K562 (cell line): ENCODE measurements at regions not wholly inside any gene's neighbourhood (a gene's known extent, or its start where the extent isn't known, plus 50 kb on each side); places are given as distances from the start of the nearest gene placed in this dataset.

ENCODE experiments used
- ATAC-seq: fragments of 200-7000 bp; cut with Tn5 transposase; 3 replicates; pipeline ENCODE4 v1.9.1; 2020; ENCODE audit warnings: moderate library complexity
- BruUV-seq: library from RNA; stranded (reverse); fragments of 400-500 nt; replicated peaks from 2 replicates; lab custom pipeline; 2021; lab: Mats Ljungman, UMichigan
- CTCF ChIA-PET: fragments of 300-600 bp; formaldehyde crosslinking; extraction: SDS; loops from one replicate; lab custom pipeline; 2021; ENCODE audit warnings: low intra/inter-chr PET ratio; lab: Yijun Ruan, JAX
- POLR2A ChIA-PET: fragments of 300-600, 350-650 bp; sonication (Branson Sonifier 250); formaldehyde crosslinking; extraction: SDS; loops from one replicate; lab custom pipeline; 2021; ENCODE audit warnings: antibody characterized with exemption, inconsistent platforms; lab: Yijun Ruan, JAX
- DNase-seq, 4 experiments: peaks; one replicate each; pipeline versions ENCODE4 v3.0.0 to v3.0.0-alpha.2; 2011 to 2018; ENCODE audit warnings: low spot score in 3 of 4, mixed read lengths in 3 of 4; ENCODE audit errors: extremely low read depth in 1 of 4
- FAIRE-seq: peaks from 2 replicates; lab custom pipeline; 2011; peaks lifted over from hg19 to GRCh38; lab: Jason Lieb, UNC
- H2AFZ ChIP-seq: 2 replicates; pipeline ENCODE4 v1.6.0; 2011; ENCODE audit warnings: low read depth, low read length, control low read depth, inconsistent platforms
- H3K27ac ChIP-seq: fragments of 200-600 bp; 3 replicates; pipeline ENCODE4 v1.8.0; 2011; ENCODE audit warnings: low read depth, mild to moderate bottlenecking, control low read depth, inconsistent platforms, low read length, moderate library complexity, mixed read lengths; ENCODE audit errors: extremely low read depth
- H3K27me3 ChIP-seq, 2 experiments: fragments of 300-600 bp in 1 of 2; 2 replicates in 1 of 2; 3 replicates in 1 of 2; pipeline versions ENCODE4 v1.6.0 to v1.8.0; 2011; ENCODE audit warnings: inconsistent platforms in 2 of 2, low read length in 2 of 2, mild to moderate bottlenecking in 1 of 2, mixed read lengths in 1 of 2, moderate library complexity in 1 of 2; ENCODE audit not compliant: control insufficient read depth in 2 of 2, insufficient read depth in 2 of 2
- H3K36me3 ChIP-seq: fragments of 300-600 bp; 3 replicates; pipeline ENCODE4 v1.8.0; 2011; ENCODE audit warnings: mild to moderate bottlenecking, low read length, inconsistent platforms; ENCODE audit not compliant: control insufficient read depth, insufficient read depth
- H3K4me1 ChIP-seq, 2 experiments: fragments of 200-600 bp in 1 of 2; replicated peaks in 1 of 2; 2 replicates in 1 of 2; 3 replicates in 1 of 2; pipeline versions ENCODE4 v1.5.1 to v1.8.0; 2011; ENCODE audit warnings: inconsistent platforms in 2 of 2, low read length in 2 of 2, mild to moderate bottlenecking in 1 of 2, mixed read lengths in 1 of 2, moderate library complexity in 1 of 2; ENCODE audit not compliant: control insufficient read depth in 2 of 2, insufficient read depth in 2 of 2
- H3K4me2 ChIP-seq: 2 replicates; pipeline ENCODE4 v1.6.1; 2011; ENCODE audit warnings: low read length, control low read depth, inconsistent platforms, mixed read lengths; ENCODE audit not compliant: insufficient read depth
- H3K4me3 ChIP-seq: fragments of 200-600 bp; sonication (generic), shearing (Covaris generic); 2 replicates; pipeline ENCODE4 v1.5.1; 2016; ENCODE audit warnings: control low read depth, inconsistent platforms
- H3K79me2 ChIP-seq: fragments of 200-600 bp; 3 replicates; pipeline ENCODE4 v1.8.0; 2011; ENCODE audit warnings: low read length, inconsistent platforms; ENCODE audit not compliant: control insufficient read depth, insufficient read depth
- H3K9ac ChIP-seq, 2 experiments: 2 replicates each; pipeline versions ENCODE4 v1.6.0 to v1.6.1; 2011; ENCODE audit warnings: low read depth in 2 of 2, low read length in 2 of 2, control low read depth in 1 of 2, inconsistent platforms in 1 of 2, mild to moderate bottlenecking in 1 of 2, mixed read lengths in 1 of 2; ENCODE audit not compliant: insufficient read depth in 1 of 2
- H3K9me1 ChIP-seq: one replicate; pipeline ENCODE4 v1.6.0; 2011; ENCODE audit warnings: inconsistent platforms, mild to moderate bottlenecking, low read length, moderate library complexity; ENCODE audit not compliant: control insufficient read depth, insufficient read depth
- H3K9me3 ChIP-seq: replicated peaks from 2 replicates; pipeline ENCODE4 v1.5.1; 2011; ENCODE audit warnings: low read depth, low read length, inconsistent platforms; ENCODE audit not compliant: control insufficient read depth, insufficient read depth
- H4K20me1 ChIP-seq: replicated peaks from 2 replicates; pipeline ENCODE4 v1.6.1; 2011; ENCODE audit warnings: low read length, inconsistent platforms, mixed read lengths; ENCODE audit not compliant: control insufficient read depth, insufficient read depth
- HMGN3 ChIP-seq: IDR thresholded peaks from 2 replicates; pipeline ENCODE4 v1.6.1; 2011; ENCODE audit warnings: borderline replicate concordance, low read depth, mild to moderate bottlenecking, mixed read lengths, low read length; ENCODE audit not compliant: insufficient read length; ENCODE audit errors: extremely low read depth
- ILF3 ChIP-seq: fragments of 450-650 bp; IDR thresholded peaks from 2 replicates; pipeline ENCODE4 v1.6.1; 2018; ENCODE audit warnings: antibody characterized with exemption, mild to moderate bottlenecking, moderate library complexity, borderline replicate concordance
- KLF16 ChIP-seq: IDR thresholded peaks from 2 replicates; pipeline ENCODE4 v1.6.1; 2016; ENCODE audit warnings: antibody characterized with exemption
- L3MBTL2 ChIP-seq: fragments of 450-650 bp; IDR thresholded peaks from 2 replicates; pipeline ENCODE4 v1.6.1; 2016; ENCODE audit warnings: mild to moderate bottlenecking, moderate library complexity
- SMARCA5 ChIP-seq: fragments of 450-650 bp; IDR thresholded peaks from 2 replicates; pipeline ENCODE4 v1.6.1; 2016
- TEAD2 ChIP-seq: fragments of 450-650 bp; IDR thresholded peaks from 2 replicates; pipeline ENCODE4 v1.6.1; 2016; ENCODE audit warnings: missing genetic modification characterization, control low read depth, missing compliant biosample characterization
- U2AF2 ChIP-seq: fragments of 200-400 bp; formaldehyde crosslinking; optimal IDR thresholded peaks from 2 replicates; pipeline ENCODE3; 2017; ENCODE audit warnings: low read depth, mild to moderate bottlenecking, low read length
- USF2 ChIP-seq: sonication (generic); formaldehyde crosslinking; IDR thresholded peaks from 2 replicates; pipeline ENCODE4 v1.5.0; 2020; ENCODE audit warnings: missing genetic modification reagents
- ZBED1 ChIP-seq: IDR thresholded peaks from 2 replicates; pipeline ENCODE4 v1.6.1; 2014
- ZNF165 ChIP-seq: fragments of 250-450 bp; sonication (Bioruptor Pico); IDR thresholded peaks from 2 replicates; pipeline ENCODE4 v1.4.0; 2020; ENCODE audit warnings: borderline replicate concordance
- ZNF717 ChIP-seq: fragments of 250-450 bp; sonication (Bioruptor Pico); IDR thresholded peaks from 2 replicates; pipeline ENCODE4 v1.5.0; 2021
- WGBS: fragments of 100-300 bp; shearing (Covaris generic); methylation state at CpG from one replicate; pipeline ENCODE4 v1.1.6; 2016; ENCODE audit warnings: low coverage, mixed read lengths; ENCODE audit not compliant: insufficient coverage; ENCODE audit errors: missing lambda C conversion rate; 5-methylcytosine and 5-hydroxymethylcytosine counted together
- in situ Hi-C: fragments of 300-500 bp; cut with MboI; formaldehyde crosslinking; loops from 4 replicates; pipeline ENCODE4 v1.15.0; 2018; ENCODE audit warnings: inconsistent platforms, mixed read lengths
- intact Hi-C: fragments of 100-400 bp; cut with micrococcal nuclease; formaldehyde crosslinking; loops from 2 replicates; pipeline ENCODE4 v1.14.2; 2022

GRCh38 chr9:84445737-84446136 is 105.2 kb upstream of the SLC28A3 start:
- no TSS peak for BruUV-seq
- WGBS, result 0% methylated on average over 3 of the region's 5 CpGs
- H3K79me2 ChIP-seq, result no peaks in the 10 kb centered on the region
- no peak for DNase-seq
- H3K4me3 ChIP-seq, result no peak overlapping the region
- no peak for ATAC-seq
- in situ Hi-C loops, result no loop called here
- no peak overlapping the region for H3K4me2 ChIP-seq
- no peak for TF ChIP-seq U2AF2
- TF ChIP-seq ZBED1, result no peak
- TF ChIP-seq USF2, result no peak
- no peak for TF ChIP-seq TEAD2
- TF ChIP-seq SMARCA5, result no peak
- no peak for TF ChIP-seq ZNF717
- no peak for TF ChIP-seq KLF16
- no peak for TF ChIP-seq ILF3
- TF ChIP-seq HMGN3, result no peak
- no peak for TF ChIP-seq ZNF165 (CRISPR knock-in tag)
- no peak for TF ChIP-seq L3MBTL2
- TF ChIP-seq, all 486 proteins: peak for 0
- Histone ChIP-seq H3K27ac (no peak overlapping the region), H4K20me1 (no peaks in the 10 kb centered on the region), H3K36me3 (no peaks in the 10 kb centered on the region), H3K9ac (no peak overlapping the region), H3K4me1 (no peaks in the 10 kb centered on the region), H3K27me3 (no peaks in the 10 kb centered on the region), H3K9me1 (no peaks in the 10 kb centered on the region), H2AFZ (no peak overlapping the region), H3K9me3 (no peaks in the 10 kb centered on the region)
- intact Hi-C loops, result no loop called here
- no peak for FAIRE-seq
- ChIA-PET CTCF (no interaction called here), POLR2A (no interaction called here)
